ENCODE measurements at regions not wholly inside any gene's neighbourhood (a gene's known extent, or its start where the extent isn't known, plus 50 kb on each side); places are given as distances from the start of the nearest gene placed in this dataset.

GRCh38 chr3:177487635-177488186 lies 290.4 kb upstream of the TBL1XR1 start:
- ChIA-PET POLR2A (ENCODE audit: unreplicated experiment) (no interaction called here), CTCF (no interaction called here)
- peaks cover 7% of the 10 kb centered on the region for H3K4me1 ChIP-seq (ENCODE audit: insufficient read depth, low read length)
- no peaks in the 10 kb centered on the region for H3F3A ChIP-seq (ENCODE audit: low read length, unreplicated experiment)
- no peak overlapping the region for H3K4me3 ChIP-seq (ENCODE audit: low read length)
- no peak overlapping the region for H3K27ac ChIP-seq (ENCODE audit: low read length)
- no peak for DNase-seq
- no peak for ATAC-seq
- no peak overlapping the region for H3K9ac ChIP-seq (ENCODE audit: low read length)
- H2AFZ ChIP-seq (ENCODE audit: low read length) = no peak overlapping the region
- no peaks in the 10 kb centered on the region for H3K27me3 ChIP-seq (ENCODE audit: low read length)
- TF ChIP-seq CTCF (conservative IDR thresholded peaks at IDR 0.05; ENCODE audit: low read depth, low read length) = no peak
- TF ChIP-seq EZH2 (IDR thresholded peaks at IDR 0.05; ENCODE audit: low read length, unreplicated experiment) = no peak
- no peak for TF ChIP-seq EZH2phosphoT487 (IDR thresholded peaks at IDR 0.05; ENCODE audit: borderline replicate concordance, low read length)
- no TSS peak for BruUV-seq (replicated peaks)
- intact Hi-C loops (cut with micrococcal nuclease) = no loop called here
- H4K20me1 ChIP-seq (ENCODE audit: low read length) = no peaks in the 10 kb centered on the region
- no peaks in the 10 kb centered on the region for H3K9me2 ChIP-seq (replicated peaks; ENCODE audit: low read length)
- H3K9me3 ChIP-seq (ENCODE audit: low read length) = no peaks in the 10 kb centered on the region
- H3K36me3 ChIP-seq (ENCODE audit: low read depth, low read length) = no peaks in the 10 kb centered on the region
- no peak overlapping the region for H3K4me2 ChIP-seq (ENCODE audit: low read length)
- no peaks in the 10 kb centered on the region for H3K79me2 ChIP-seq (ENCODE audit: low read length)

- no peak for TF ChIP-seq EZH2 (IDR thresholded peaks at IDR 0.05; ENCODE audit: low read length, unreplicated experiment)
- TF ChIP-seq CTCF (conservative IDR thresholded peaks at IDR 0.05; ENCODE audit: low read depth, low read length) = no peak
- no peak for TF ChIP-seq EZH2phosphoT487 (IDR thresholded peaks at IDR 0.05; ENCODE audit: borderline replicate concordance, low read length)
- H3K27ac ChIP-seq (ENCODE audit: low read length) = no peak overlapping the region
- H3K9ac ChIP-seq (ENCODE audit: low read length) = no peak overlapping the region
- no peaks in the 10 kb centered on the region for H3K9me3 ChIP-seq (ENCODE audit: low read length)
- no peaks in the 10 kb centered on the region for H3F3A ChIP-seq (ENCODE audit: low read length, unreplicated experiment)
- no peak overlapping the region for H2AFZ ChIP-seq (ENCODE audit: low read length)
- CTCF ChIA-PET = no interaction called here
- H3K4me1 ChIP-seq (ENCODE audit: insufficient read depth, low read length) = peaks cover 7% of the 10 kb centered on the region
- no peaks in the 10 kb centered on the region for H4K20me1 ChIP-seq (ENCODE audit: low read length)
- H3K36me3 ChIP-seq (ENCODE audit: low read depth, low read length) = no peaks in the 10 kb centered on the region
- no peaks in the 10 kb centered on the region for H3K9me2 ChIP-seq (replicated peaks; ENCODE audit: low read length)
- H3K79me2 ChIP-seq (ENCODE audit: low read length) = no peaks in the 10 kb centered on the region
- POLR2A ChIA-PET (ENCODE audit: unreplicated experiment) = no interaction called here
- no peak overlapping the region for H3K4me3 ChIP-seq (ENCODE audit: low read length)
- DNase-seq (no peak), ATAC-seq (no peak)
- H3K4me2 ChIP-seq (ENCODE audit: low read length) = no peak overlapping the region
- no TSS peak for BruUV-seq (replicated peaks)
- intact Hi-C loops (cut with micrococcal nuclease) = no loop called here
- H3K27me3 ChIP-seq (ENCODE audit: low read length) = no peaks in the 10 kb centered on the region
Measured at GRCh38 chr3:177488740-177489139, 291.5 kb upstream of the TBL1XR1 start.

- BruUV-seq (replicated peaks) = no TSS peak
- Histone ChIP-seq H3K36me3 (ENCODE audit: low read depth, low read length) (no peaks in the 10 kb centered on the region), H3K4me1 (ENCODE audit: insufficient read depth, low read length) (peaks cover 7% of the 10 kb centered on the region), H4K20me1 (ENCODE audit: low read length) (no peaks in the 10 kb centered on the region), H3K9me2 (replicated peaks; ENCODE audit: low read length) (no peaks in the 10 kb centered on the region), H3K9ac (ENCODE audit: low read length) (no peak overlapping the region), H3K79me2 (ENCODE audit: low read length) (no peaks in the 10 kb centered on the region), H3K27ac (ENCODE audit: low read length) (no peak overlapping the region), H3F3A (ENCODE audit: low read length, unreplicated experiment) (no peaks in the 10 kb centered on the region), H2AFZ (ENCODE audit: low read length) (no peak overlapping the region), H3K27me3 (ENCODE audit: low read length) (no peaks in the 10 kb centered on the region), H3K9me3 (ENCODE audit: low read length) (no peaks in the 10 kb centered on the region), H3K4me3 (ENCODE audit: low read length) (no peak overlapping the region), H3K4me2 (ENCODE audit: low read length) (no peak overlapping the region)
- ATAC-seq = no peak
- CTCF ChIA-PET = no interaction called here
- intact Hi-C loops (cut with micrococcal nuclease) = no loop called here
- TF ChIP-seq EZH2phosphoT487 (IDR thresholded peaks at IDR 0.05; ENCODE audit: borderline replicate concordance, low read length) (no peak), EZH2 (IDR thresholded peaks at IDR 0.05; ENCODE audit: low read length, unreplicated experiment) (no peak), CTCF (conservative IDR thresholded peaks at IDR 0.05; ENCODE audit: low read depth, low read length) (no peak)
- no peak for DNase-seq
- POLR2A ChIA-PET (ENCODE audit: unreplicated experiment) = no interaction called here
Measured at GRCh38 chr3:177490626-177491025, 293.3 kb upstream of the TBL1XR1 start.

All from PC-3 (cell line).